NCI-H510A (cell line): ENCODE measurements at regions not wholly inside any gene's neighbourhood (a gene's known extent, or its start where the extent isn't known, plus 50 kb on each side); places are given as distances from the start of the nearest gene placed in this dataset.

Experiments used
- DNase-seq: peaks from one replicate; lab custom pipeline; 2025; lab: John Stamatoyannopoulos, UW

GRCh38 chr16:80080287-80080851, 460.4 kb upstream of the DYNLRB2 start:
- no peak for DNase-seq

GRCh38 chr16:80079072-80079471, 461.7 kb upstream of the DYNLRB2 start:
- no peak for DNase-seq

- no peak for DNase-seq
Measured at GRCh38 chr16:80077696-80078095, 463.1 kb upstream of the DYNLRB2 start.

GRCh38 chr16:80074329-80074728, 466.5 kb upstream of the DYNLRB2 start:
- DNase-seq, result no peak

GRCh38 chr16:80071964-80072456, 468.8 kb upstream of the DYNLRB2 start:
- no peak for DNase-seq

- no peak for DNase-seq
Measured at GRCh38 chr16:80066805-80067580, 466.5 kb upstream of the MAF start.

- no peak for DNase-seq
Measured at GRCh38 chr16:80065541-80065940, 465.0 kb upstream of the MAF start.

- DNase-seq, result no peak
Measured at GRCh38 chr16:80063713-80064069, 463.2 kb upstream of the MAF start.

- DNase-seq, result no peak
Measured at GRCh38 chr16:80063031-80063712, 462.6 kb upstream of the MAF start.

GRCh38 chr16:80062361-80063030, 462.0 kb upstream of the MAF start:
- no peak for DNase-seq

GRCh38 chr16:80060470-80060869, 459.9 kb upstream of the MAF start:
- DNase-seq, result no peak

- DNase-seq, result no peak
Measured at GRCh38 chr16:80059836-80060235, 459.3 kb upstream of the MAF start.

GRCh38 chr16:80058214-80058613, 457.7 kb upstream of the MAF start:
- no peak for DNase-seq

GRCh38 chr16:80056324-80056723, 455.8 kb upstream of the MAF start:
- no peak for DNase-seq

GRCh38 chr16:80055831-80056230, 455.3 kb upstream of the MAF start:
- DNase-seq, result no peak

GRCh38 chr16:80054647-80055046, 454.1 kb upstream of the MAF start:
- no peak for DNase-seq

- DNase-seq, result no peak
Measured at GRCh38 chr16:80051040-80051439, 450.5 kb upstream of the MAF start.

- DNase-seq, result no peak
Measured at GRCh38 chr16:80048250-80048649, 447.7 kb upstream of the MAF start.

- DNase-seq, result no peak
Measured at GRCh38 chr16:80047842-80048241, 447.3 kb upstream of the MAF start.

- no peak for DNase-seq
Measured at GRCh38 chr16:80046848-80047247, 446.3 kb upstream of the MAF start.

- DNase-seq, result no peak
Measured at GRCh38 chr16:80046261-80046660, 445.7 kb upstream of the MAF start.

GRCh38 chr16:80045861-80046260, 445.3 kb upstream of the MAF start:
- DNase-seq, result no peak

GRCh38 chr16:80041410-80041809, 440.9 kb upstream of the MAF start:
- DNase-seq, result no peak
